ENCODE measurements at regions not wholly inside any gene's neighbourhood (a gene's known extent, or its start where the extent isn't known, plus 50 kb on each side); places are given as distances from the start of the nearest gene placed in this dataset.
A peak's percentile ranks its signal among the peaks of the same experiment; 100 is the strongest.

GRCh38 chr3:67292356-67293121, 294.4 kb downstream of the KBTBD8 start:
- TF ChIP-seq POLR2A (IDR thresholded peaks at IDR 0.05) (no peak), EP300 (IDR thresholded peaks at IDR 0.05; ENCODE audit: low read depth) (no peak), POLR2AphosphoS5 (IDR thresholded peaks at IDR 0.05) (no peak)
- TF ChIP-seq, protein P1, sequence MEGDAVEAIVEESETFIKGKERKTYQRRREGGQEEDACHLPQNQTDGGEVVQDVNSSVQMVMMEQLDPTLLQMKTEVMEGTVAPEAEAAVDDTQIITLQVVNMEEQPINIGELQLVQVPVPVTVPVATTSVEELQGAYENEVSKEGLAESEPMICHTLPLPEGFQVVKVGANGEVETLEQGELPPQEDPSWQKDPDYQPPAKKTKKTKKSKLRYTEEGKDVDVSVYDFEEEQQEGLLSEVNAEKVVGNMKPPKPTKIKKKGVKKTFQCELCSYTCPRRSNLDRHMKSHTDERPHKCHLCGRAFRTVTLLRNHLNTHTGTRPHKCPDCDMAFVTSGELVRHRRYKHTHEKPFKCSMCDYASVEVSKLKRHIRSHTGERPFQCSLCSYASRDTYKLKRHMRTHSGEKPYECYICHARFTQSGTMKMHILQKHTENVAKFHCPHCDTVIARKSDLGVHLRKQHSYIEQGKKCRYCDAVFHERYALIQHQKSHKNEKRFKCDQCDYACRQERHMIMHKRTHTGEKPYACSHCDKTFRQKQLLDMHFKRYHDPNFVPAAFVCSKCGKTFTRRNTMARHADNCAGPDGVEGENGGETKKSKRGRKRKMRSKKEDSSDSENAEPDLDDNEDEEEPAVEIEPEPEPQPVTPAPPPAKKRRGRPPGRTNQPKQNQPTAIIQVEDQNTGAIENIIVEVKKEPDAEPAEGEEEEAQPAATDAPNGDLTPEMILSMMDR (IDR thresholded peaks at IDR 0.05), result no peak
- DNase-seq, result peak; percentile 16
- no peak overlapping the region for H3K27ac ChIP-seq
- H3K36me3 ChIP-seq, result no peaks in the 10 kb centered on the region
- H3K27me3 ChIP-seq, result no peaks in the 10 kb centered on the region
- H3K4me1 ChIP-seq, result peaks cover 0 to 6% (median 3%) of the 10 kb centered on the region in 4 donors
- no peaks in the 10 kb centered on the region for H3K9me3 ChIP-seq
- 51% methylated on average over 2 to 3 of the region's 3 CpGs for WGBS, 2 donors (ENCODE audit: low coverage in 1 of 2)
- in situ Hi-C loops (cut with MboI; ENCODE audit: low pct_ligation_motif_present in 1 of 4, low pct_unique_long_range_greater_than_20kb in 1 of 4, low sequenced_read_pairs in 3 of 4) (no loop called here), intact Hi-C loops (cut with DNase I; ENCODE audit: low total_unique reads) (no loop called here)
- H3K4me3 ChIP-seq, result no peak overlapping the region

- Histone ChIP-seq H3K36me3 (no peaks in the 10 kb centered on the region), H3K4me1 (peaks cover 0 to 6% (median 3%) of the 10 kb centered on the region in 4 donors), H3K27ac (no peak overlapping the region), H3K27me3 (no peaks in the 10 kb centered on the region), H3K9me3 (no peaks in the 10 kb centered on the region), H3K4me3 (no peak overlapping the region)
- intact Hi-C loops (cut with DNase I; ENCODE audit: low total_unique reads) (no loop called here), in situ Hi-C loops (cut with MboI; ENCODE audit: low pct_ligation_motif_present in 1 of 4, low pct_unique_long_range_greater_than_20kb in 1 of 4, low sequenced_read_pairs in 3 of 4) (no loop called here)
- DNase-seq, result no peak
- WGBS, 2 donors (ENCODE audit: low coverage in 1 of 2), result 91 to 97% methylated on average over 3 of the region's 3 CpGs
- TF ChIP-seq POLR2A (IDR thresholded peaks at IDR 0.05) (no peak), EP300 (IDR thresholded peaks at IDR 0.05; ENCODE audit: low read depth) (no peak), POLR2AphosphoS5 (IDR thresholded peaks at IDR 0.05) (no peak)
- TF ChIP-seq, protein P1 (IDR thresholded peaks at IDR 0.05), result no peak
Measured at GRCh38 chr3:67294341-67294740, 296.2 kb downstream of the KBTBD8 start.

GRCh38 chr3:67296039-67296892, 298.2 kb downstream of the KBTBD8 start:
- in situ Hi-C loops (cut with MboI; ENCODE audit: low pct_ligation_motif_present in 1 of 4, low pct_unique_long_range_greater_than_20kb in 1 of 4, low sequenced_read_pairs in 3 of 4) (no loop called here), intact Hi-C loops (cut with DNase I; ENCODE audit: low total_unique reads) (no loop called here)
- Histone ChIP-seq H3K27ac (no peak overlapping the region), H3K27me3 (no peaks in the 10 kb centered on the region), H3K9me3 (no peaks in the 10 kb centered on the region), H3K4me3 (no peak overlapping the region), H3K36me3 (no peaks in the 10 kb centered on the region), H3K4me1 (peaks cover 0 to 6% (median 3%) of the 10 kb centered on the region in 4 donors)
- 64 to 82% methylated on average over 4 to 5 of the region's 5 CpGs for WGBS, 2 donors (ENCODE audit: low coverage in 1 of 2)
- TF ChIP-seq POLR2AphosphoS5 (IDR thresholded peaks at IDR 0.05) (no peak), EP300 (IDR thresholded peaks at IDR 0.05; ENCODE audit: low read depth) (no peak), POLR2A (IDR thresholded peaks at IDR 0.05) (no peak)
- TF ChIP-seq, protein P1 (IDR thresholded peaks at IDR 0.05), result no peak
- DNase-seq, result no peak

DNA sequence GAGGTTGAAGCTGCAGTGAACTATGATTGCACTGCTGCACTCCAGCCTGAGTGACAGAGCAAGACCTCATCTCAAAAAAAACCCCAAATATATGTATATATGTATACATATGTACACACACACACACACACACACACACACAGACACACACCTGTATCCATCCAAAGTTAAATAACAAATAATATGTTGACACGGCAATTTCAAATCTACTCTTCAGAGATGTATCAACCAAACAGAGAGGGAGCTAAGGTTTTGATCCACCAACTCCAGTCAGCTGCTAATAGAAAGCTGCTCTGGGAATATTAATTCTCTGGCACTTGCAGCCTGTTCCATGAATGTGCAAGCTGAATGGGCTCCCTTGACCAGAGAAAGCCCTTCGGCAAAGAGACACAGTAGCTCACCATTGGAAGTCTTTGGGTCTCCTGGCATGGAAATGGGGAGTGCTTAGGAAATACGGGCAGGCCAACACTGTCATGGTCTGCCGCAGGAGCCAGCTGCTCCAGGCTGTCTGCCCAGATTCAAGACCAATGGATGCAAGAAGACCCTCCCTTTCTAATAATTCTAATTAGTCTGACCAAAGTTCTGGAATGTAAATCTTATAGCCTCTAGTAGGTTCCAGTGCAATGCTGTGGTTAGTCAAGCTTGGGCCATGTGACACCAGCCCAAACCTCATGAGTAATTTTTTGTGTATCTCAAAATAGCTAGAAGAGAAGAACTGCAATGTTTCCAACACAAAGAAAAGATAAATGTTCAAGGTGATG, 299.8 kb downstream of the KBTBD8 start:
- no peaks in the 10 kb centered on the region for H3K36me3 ChIP-seq
- H3K4me1 ChIP-seq, result peaks cover 0 to 1% (median under 1%) of the 10 kb centered on the region in 4 donors
- 98 to 100% methylated on average over 1 to 4 of the region's 4 CpGs for WGBS, 2 donors (ENCODE audit: low coverage in 1 of 2)
- TF ChIP-seq POLR2AphosphoS5 (IDR thresholded peaks at IDR 0.05) (no peak), POLR2A (IDR thresholded peaks at IDR 0.05) (no peak), EP300 (IDR thresholded peaks at IDR 0.05; ENCODE audit: low read depth) (no peak)
- TF ChIP-seq, protein P1 (IDR thresholded peaks at IDR 0.05), result no peak
- H3K9me3 ChIP-seq, result no peaks in the 10 kb centered on the region
- H3K27ac ChIP-seq, result no peak overlapping the region
- in situ Hi-C loops (cut with MboI; ENCODE audit: low pct_ligation_motif_present in 1 of 4, low pct_unique_long_range_greater_than_20kb in 1 of 4, low sequenced_read_pairs in 3 of 4) (no loop called here), intact Hi-C loops (cut with DNase I; ENCODE audit: low total_unique reads) (no loop called here)
- H3K27me3 ChIP-seq, result no peaks in the 10 kb centered on the region
- H3K4me3 ChIP-seq, result no peak overlapping the region
- no peak for DNase-seq

Measured in transverse colon (tissue), 4 donors.